HL-60 (cell line): ENCODE measurements at regions not wholly inside any gene's neighbourhood (a gene's known extent, or its start where the extent isn't known, plus 50 kb on each side); places are given as distances from the start of the nearest gene placed in this dataset.
A peak's percentile ranks its signal among the peaks of the same experiment; 100 is the strongest.

ENCODE experiments used
- DNase-seq, 2 experiments: peaks; one replicate each; pipeline ENCODE4 v3.0.0-alpha.2; 2010 to 2020; ENCODE audit warnings: low read depth in 1 of 2, low spot score in 1 of 2
- H3K27ac ChIP-seq: fragments of 250-450 bp; sonication (Bioruptor Pico); replicated peaks from 2 replicates; pipeline ENCODE4 v1.5.1; 2020; ENCODE audit warnings: mild to moderate bottlenecking, moderate library complexity
- H3K27me3 ChIP-seq: fragments of 250-450 bp; sonication (Bioruptor Pico); 2 replicates; pipeline ENCODE4 v1.5.1; 2021; ENCODE audit warnings: mild to moderate bottlenecking, moderate library complexity; ENCODE audit not compliant: insufficient read depth, poor library complexity, severe bottlenecking
- H3K4me3 ChIP-seq: replicated peaks from 2 replicates; pipeline ENCODE4 v1.5.1; 2011; ENCODE audit warnings: mild to moderate bottlenecking, control low read depth, low read length; ENCODE audit not compliant: insufficient read depth
- GABPA ChIP-seq: IDR thresholded peaks from 2 replicates; pipeline ENCODE4 v1.6.1; 2012; ENCODE audit warnings: low read depth
- POLR2AphosphoS5 ChIP-seq: IDR thresholded peaks from 2 replicates; pipeline ENCODE4 v1.6.1; 2012; ENCODE audit warnings: low read depth
- SPI1 ChIP-seq: IDR thresholded peaks from 2 replicates; pipeline ENCODE4 v1.6.1; 2012; ENCODE audit warnings: low read depth, mild to moderate bottlenecking, borderline replicate concordance
- TF ChIP-seq, protein P1 (sequence below): IDR thresholded peaks from 2 replicates; pipeline ENCODE4 v1.6.1; 2012; ENCODE audit warnings: low read depth; ENCODE audit not compliant: insufficient replicate concordance
- TF ChIP-seq, protein P2 (sequence below): IDR thresholded peaks from one replicate; pipeline ENCODE4 v1.5.1; 2011; ENCODE audit warnings: low read length, control low read depth, inconsistent platforms; ENCODE audit not compliant: insufficient read depth

DNA sequence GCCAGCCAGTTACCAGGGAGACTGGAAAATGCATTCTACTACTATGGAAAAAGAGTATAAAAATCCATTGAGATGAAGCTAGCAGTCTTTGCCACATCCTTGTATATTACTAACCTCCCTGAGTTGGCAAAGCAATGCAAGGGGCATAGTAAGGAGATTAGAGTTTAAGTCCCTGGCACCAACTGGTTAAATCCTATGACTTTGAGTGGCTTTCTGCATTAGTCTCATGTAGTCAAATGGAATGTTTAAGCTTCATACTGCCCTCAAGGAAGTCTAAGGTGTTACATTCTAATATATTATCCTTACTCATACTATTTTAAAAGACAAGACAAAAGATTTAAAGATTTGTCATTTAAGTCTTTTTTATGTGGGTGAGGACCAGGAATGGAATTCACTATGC, 110.1 kb downstream of the INHBA start:
- DNase-seq: no peak
- no peak overlapping the region for H3K4me3 ChIP-seq
- TF ChIP-seq POLR2AphosphoS5 (no peak), SPI1 (no peak), GABPA (no peak)
- TF ChIP-seq, protein P1, sequence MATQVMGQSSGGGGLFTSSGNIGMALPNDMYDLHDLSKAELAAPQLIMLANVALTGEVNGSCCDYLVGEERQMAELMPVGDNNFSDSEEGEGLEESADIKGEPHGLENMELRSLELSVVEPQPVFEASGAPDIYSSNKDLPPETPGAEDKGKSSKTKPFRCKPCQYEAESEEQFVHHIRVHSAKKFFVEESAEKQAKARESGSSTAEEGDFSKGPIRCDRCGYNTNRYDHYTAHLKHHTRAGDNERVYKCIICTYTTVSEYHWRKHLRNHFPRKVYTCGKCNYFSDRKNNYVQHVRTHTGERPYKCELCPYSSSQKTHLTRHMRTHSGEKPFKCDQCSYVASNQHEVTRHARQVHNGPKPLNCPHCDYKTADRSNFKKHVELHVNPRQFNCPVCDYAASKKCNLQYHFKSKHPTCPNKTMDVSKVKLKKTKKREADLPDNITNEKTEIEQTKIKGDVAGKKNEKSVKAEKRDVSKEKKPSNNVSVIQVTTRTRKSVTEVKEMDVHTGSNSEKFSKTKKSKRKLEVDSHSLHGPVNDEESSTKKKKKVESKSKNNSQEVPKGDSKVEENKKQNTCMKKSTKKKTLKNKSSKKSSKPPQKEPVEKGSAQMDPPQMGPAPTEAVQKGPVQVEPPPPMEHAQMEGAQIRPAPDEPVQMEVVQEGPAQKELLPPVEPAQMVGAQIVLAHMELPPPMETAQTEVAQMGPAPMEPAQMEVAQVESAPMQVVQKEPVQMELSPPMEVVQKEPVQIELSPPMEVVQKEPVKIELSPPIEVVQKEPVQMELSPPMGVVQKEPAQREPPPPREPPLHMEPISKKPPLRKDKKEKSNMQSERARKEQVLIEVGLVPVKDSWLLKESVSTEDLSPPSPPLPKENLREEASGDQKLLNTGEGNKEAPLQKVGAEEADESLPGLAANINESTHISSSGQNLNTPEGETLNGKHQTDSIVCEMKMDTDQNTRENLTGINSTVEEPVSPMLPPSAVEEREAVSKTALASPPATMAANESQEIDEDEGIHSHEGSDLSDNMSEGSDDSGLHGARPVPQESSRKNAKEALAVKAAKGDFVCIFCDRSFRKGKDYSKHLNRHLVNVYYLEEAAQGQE: no peak
- TF ChIP-seq, protein P2, sequence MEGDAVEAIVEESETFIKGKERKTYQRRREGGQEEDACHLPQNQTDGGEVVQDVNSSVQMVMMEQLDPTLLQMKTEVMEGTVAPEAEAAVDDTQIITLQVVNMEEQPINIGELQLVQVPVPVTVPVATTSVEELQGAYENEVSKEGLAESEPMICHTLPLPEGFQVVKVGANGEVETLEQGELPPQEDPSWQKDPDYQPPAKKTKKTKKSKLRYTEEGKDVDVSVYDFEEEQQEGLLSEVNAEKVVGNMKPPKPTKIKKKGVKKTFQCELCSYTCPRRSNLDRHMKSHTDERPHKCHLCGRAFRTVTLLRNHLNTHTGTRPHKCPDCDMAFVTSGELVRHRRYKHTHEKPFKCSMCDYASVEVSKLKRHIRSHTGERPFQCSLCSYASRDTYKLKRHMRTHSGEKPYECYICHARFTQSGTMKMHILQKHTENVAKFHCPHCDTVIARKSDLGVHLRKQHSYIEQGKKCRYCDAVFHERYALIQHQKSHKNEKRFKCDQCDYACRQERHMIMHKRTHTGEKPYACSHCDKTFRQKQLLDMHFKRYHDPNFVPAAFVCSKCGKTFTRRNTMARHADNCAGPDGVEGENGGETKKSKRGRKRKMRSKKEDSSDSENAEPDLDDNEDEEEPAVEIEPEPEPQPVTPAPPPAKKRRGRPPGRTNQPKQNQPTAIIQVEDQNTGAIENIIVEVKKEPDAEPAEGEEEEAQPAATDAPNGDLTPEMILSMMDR: no peak
- H3K27me3 ChIP-seq: no peaks in the 10 kb centered on the region
- 0 out of 2 replicates have a peak overlapping the region, but pooled peaks have one; percentile 42 for H3K27ac ChIP-seq

DNA sequence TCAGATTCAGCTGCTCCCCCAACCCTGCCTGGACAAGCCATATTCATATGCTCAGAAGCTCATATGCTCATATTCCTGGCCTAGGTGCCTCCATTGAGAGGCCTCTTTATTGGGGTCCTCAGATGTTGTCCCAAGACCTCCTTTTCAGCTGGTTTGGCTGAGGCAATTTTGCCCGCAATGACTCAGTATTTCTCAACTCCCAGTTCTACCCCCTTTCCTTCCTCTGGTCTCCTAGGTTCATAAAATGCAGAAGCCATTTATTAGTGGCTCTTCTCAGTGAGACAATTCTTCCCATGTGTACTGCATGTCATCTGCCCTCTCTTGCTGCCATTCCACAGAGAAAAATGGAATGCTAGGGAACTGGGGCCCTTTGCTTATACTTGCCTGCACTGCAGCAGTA, 110.7 kb downstream of the INHBA start:
- no peaks in the 10 kb centered on the region for H3K27me3 ChIP-seq
- no peak overlapping the region for H3K4me3 ChIP-seq
- DNase-seq: peak; percentile 40 to 53
- peak overlapping the region; percentile 42; the same call in 1 of the 2 replicates for H3K27ac ChIP-seq
- TF ChIP-seq, protein P1: no peak
- peak; percentile 42; the same call in 1 of the 2 replicates for TF ChIP-seq SPI1

DNA sequence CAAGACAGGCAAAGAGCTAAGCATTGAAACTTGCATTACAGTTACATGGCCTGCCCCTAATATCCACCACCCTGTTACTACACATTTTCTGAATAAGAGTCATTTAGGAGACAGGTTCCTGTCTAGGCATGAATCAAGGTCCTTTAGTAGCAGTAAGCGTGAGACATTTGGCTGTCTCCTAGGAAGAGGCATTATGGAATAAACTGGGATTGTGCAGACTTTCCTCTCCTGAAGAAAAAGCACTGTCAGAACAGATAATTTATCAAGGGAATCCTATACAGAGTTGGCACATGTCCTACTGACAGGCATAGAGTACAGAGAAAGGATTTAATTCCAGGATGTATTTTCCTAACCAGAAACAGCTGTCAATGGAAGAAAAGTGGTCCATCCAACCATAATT, 111.9 kb downstream of the INHBA start:
- DNase-seq: no peak
- no peak overlapping the region for H3K4me3 ChIP-seq
- TF ChIP-seq, protein P1: no peak
- no peak for TF ChIP-seq POLR2AphosphoS5
- no peak for TF ChIP-seq GABPA
- no peak for TF ChIP-seq SPI1
- TF ChIP-seq, protein P2: no peak
- H3K27me3 ChIP-seq: no peaks in the 10 kb centered on the region
- no peak overlapping the region for H3K27ac ChIP-seq

DNA sequence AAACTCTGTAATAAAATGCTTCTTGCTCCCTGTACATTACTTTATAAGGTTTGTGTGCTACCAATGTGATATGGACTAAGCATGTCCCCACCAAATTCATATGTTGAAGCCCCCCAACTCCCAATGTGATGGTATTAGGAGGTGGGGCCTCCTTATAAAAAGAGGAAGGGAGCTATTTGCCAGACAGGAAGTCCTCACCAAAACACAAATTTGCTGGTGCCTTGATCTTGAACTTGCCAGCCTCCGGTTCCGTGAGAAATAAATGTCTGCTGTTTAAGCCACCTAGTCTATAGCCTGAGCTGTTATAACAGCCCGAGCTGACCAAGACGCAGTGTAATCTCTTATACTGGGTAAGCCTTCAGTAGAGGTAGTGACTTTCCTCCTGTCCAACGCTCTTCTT, 114.5 kb downstream of the INHBA start:
- no peaks in the 10 kb centered on the region for H3K27me3 ChIP-seq
- H3K27ac ChIP-seq: no peak overlapping the region
- no peak overlapping the region for H3K4me3 ChIP-seq
- no peak for DNase-seq
- TF ChIP-seq SPI1: peak; percentile 66; the same call in 1 of the 2 replicates
- TF ChIP-seq, protein P1: no peak
- TF ChIP-seq, protein P2: no peak
- no peak for TF ChIP-seq GABPA
- TF ChIP-seq POLR2AphosphoS5: no peak
